GM23338 (cell line): ENCODE measurements at regions not wholly inside any gene's neighbourhood (a gene's known extent, or its start where the extent isn't known, plus 50 kb on each side); places are given as distances from the start of the nearest gene placed in this dataset.

Source experiments
- ATAC-seq: fragments of 200-7000 bp; cut with Tn5 transposase; 3 replicates; pipeline ENCODE4 v1.9.1; 2020
- DNase-seq: peaks from one replicate; pipeline ENCODE4 v3.0.0-alpha.2; 2015; ENCODE audit warnings: low spot score
- H2AFZ ChIP-seq: fragments of 200-600 bp; sonication (generic); 2 replicates; pipeline ENCODE4 v1.8.0; 2016; ENCODE audit warnings: antibody characterized with exemption, mild to moderate bottlenecking, moderate library complexity
- H3F3A ChIP-seq: fragments of 200-600 bp; sonication (generic); replicated peaks from 2 replicates; pipeline ENCODE4 v1.8.0; 2017; ENCODE audit warnings: antibody characterized with exemption, mixed run types, low read depth
- H3K27ac ChIP-seq: fragments of 200-600 bp; sonication (generic); 2 replicates; pipeline ENCODE4 v1.6.1; 2016; ENCODE audit warnings: low read depth
- H3K27me3 ChIP-seq: fragments of 200-600 bp; sonication (generic); 2 replicates; pipeline ENCODE4 v1.8.0; 2016; ENCODE audit warnings: mild to moderate bottlenecking, mixed run types, moderate library complexity; ENCODE audit not compliant: insufficient read depth
- H3K36me3 ChIP-seq: fragments of 200-600 bp; sonication (generic); 2 replicates; pipeline ENCODE4 v1.8.0; 2016; ENCODE audit warnings: mild to moderate bottlenecking; ENCODE audit not compliant: insufficient read depth
- H3K4me1 ChIP-seq: fragments of 200-600 bp; sonication (generic); 2 replicates; pipeline ENCODE4 v1.8.0; 2016; ENCODE audit warnings: mild to moderate bottlenecking, moderate library complexity; ENCODE audit not compliant: insufficient read depth
- H3K4me2 ChIP-seq: fragments of 200-600 bp; sonication (generic); 2 replicates; pipeline ENCODE4 v1.7.1; 2017; ENCODE audit warnings: mixed run types
- H3K4me3 ChIP-seq: fragments of 200-600 bp; sonication (generic); 2 replicates; pipeline ENCODE4 v1.6.1; 2016; ENCODE audit warnings: mixed run types
- H3K79me2 ChIP-seq: fragments of 200-600 bp; sonication (generic); replicated peaks from 2 replicates; pipeline ENCODE4 v1.8.0; 2017; ENCODE audit warnings: mild to moderate bottlenecking; ENCODE audit not compliant: insufficient read depth
- H3K9me2 ChIP-seq: fragments of 200-600 bp; sonication (generic); 2 replicates; pipeline ENCODE4 v1.8.0; 2017; ENCODE audit not compliant: insufficient read depth
- H4K20me1 ChIP-seq: fragments of 200-600 bp; sonication (generic); replicated peaks from 2 replicates; pipeline ENCODE4 v1.8.0; 2017; ENCODE audit warnings: mild to moderate bottlenecking; ENCODE audit not compliant: insufficient read depth
- H3K27ac Mint-ChIP-seq: 2 replicates; pipeline ENCODE4 v1.8.0; 2020; ENCODE audit warnings: inconsistent platforms, mild to moderate bottlenecking, moderate library complexity, mixed read lengths
- H3K27me3 Mint-ChIP-seq: 3 replicates; pipeline ENCODE4 v1.8.0; 2022; ENCODE audit warnings: low read depth, mild to moderate bottlenecking, moderate library complexity, mixed read lengths, inconsistent platforms; ENCODE audit not compliant: insufficient read depth, poor library complexity
- H3K36me3 Mint-ChIP-seq: 3 replicates; pipeline ENCODE4 v1.8.0; 2021; ENCODE audit warnings: low read depth, mild to moderate bottlenecking, inconsistent platforms, moderate library complexity, mixed read lengths
- H3K4me1 Mint-ChIP-seq: 3 replicates; pipeline ENCODE4 v1.8.0; 2020; ENCODE audit warnings: mild to moderate bottlenecking, inconsistent platforms, mixed read lengths
- H3K4me3 Mint-ChIP-seq: 3 replicates; pipeline ENCODE4 v1.8.0; 2021; ENCODE audit warnings: moderate library complexity, mild to moderate bottlenecking, inconsistent platforms, mixed read lengths
- H3K9me3 Mint-ChIP-seq: 3 replicates; pipeline ENCODE4 v1.8.0; 2020; ENCODE audit warnings: moderate library complexity, mild to moderate bottlenecking, inconsistent platforms, mixed read lengths
- CREB1 ChIP-seq: fragments of 250-450 bp; sonication (Bioruptor Pico); IDR thresholded peaks from 2 replicates; pipeline ENCODE4 v1.5.0; 2020; ENCODE audit warnings: low read depth, mild to moderate bottlenecking, moderate library complexity
- EZH2 ChIP-seq: fragments of 200-600 bp; sonication (generic); IDR thresholded peaks from one replicate; pipeline ENCODE4 v1.8.0; 2017; ENCODE audit warnings: antibody characterized with exemption, mild to moderate bottlenecking, low read depth; ENCODE audit not compliant: unreplicated experiment
- ZNF114 ChIP-seq: fragments of 250-450 bp; sonication (Bioruptor Pico); IDR thresholded peaks from 2 replicates; pipeline ENCODE4 v1.5.0; 2020; ENCODE audit warnings: mild to moderate bottlenecking, moderate library complexity
- TF ChIP-seq, protein P1 (sequence below): IDR thresholded peaks from 2 replicates; pipeline ENCODE4 v1.6.1; 2016; ENCODE audit warnings: antibody characterized with exemption
- TF ChIP-seq, protein P2 (sequence below): IDR thresholded peaks from one replicate; pipeline ENCODE4 v1.6.1; 2018; ENCODE audit warnings: antibody characterized with exemption; ENCODE audit not compliant: unreplicated experiment
- TF ChIP-seq, protein P3 (sequence below): fragments of 250-450 bp; sonication (Bioruptor Pico); IDR thresholded peaks from 2 replicates; pipeline ENCODE4 v1.5.0; 2020; ENCODE audit warnings: mild to moderate bottlenecking, moderate library complexity

DNA sequence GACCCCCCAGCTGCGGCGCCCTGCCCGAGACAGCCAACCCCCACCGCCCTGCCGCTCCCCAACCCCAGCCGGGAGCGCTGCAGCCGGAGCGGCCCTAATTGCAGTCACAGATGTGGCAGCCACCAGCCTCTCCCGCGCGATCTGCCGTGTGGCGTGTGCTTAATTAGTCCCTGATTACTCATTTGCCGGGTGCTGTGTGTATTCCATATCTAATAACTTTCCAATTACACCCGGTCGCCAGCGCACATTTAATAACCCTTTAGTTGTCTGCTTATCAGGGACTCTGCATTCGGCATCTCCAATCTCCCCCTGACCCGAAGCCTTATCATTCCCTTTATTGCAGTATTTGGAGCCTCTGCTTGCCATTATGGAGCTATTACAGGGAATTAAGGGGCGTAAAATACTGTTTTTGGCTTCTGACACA is 236.7 kb upstream of the CIBAR2 start:
- H3K4me3 ChIP-seq = no peak overlapping the region

More for the DNA sequence above, 236.7 kb upstream of the CIBAR2 start:
- Histone ChIP-seq H3K9me2 (peaks cover 3% of the 10 kb centered on the region; the same call in 1 of the 2 replicates), H3K79me2 (0 out of 2 replicates have a peak, but pooled peaks cover 2% of the 10 kb centered on the region), H3K4me2 (no peak overlapping the region), H4K20me1 (no peaks in the 10 kb centered on the region; the same call in 1 of the 2 replicates), H3K4me1 (peaks cover 3% of the 10 kb centered on the region), H2AFZ (no peak overlapping the region), H3K27ac (no peak overlapping the region; the same call in 1 of the 2 replicates), H3K36me3 (no peaks in the 10 kb centered on the region), H3F3A (0 out of 2 replicates have a peak, but pooled peaks cover 5% of the 10 kb centered on the region), H3K27me3 (no peaks in the 10 kb centered on the region)
- Mint-ChIP-seq H3K4me1 (peaks cover 31% of the 10 kb centered on the region), H3K27me3 (peaks cover 7% of the 10 kb centered on the region), H3K36me3 (peaks cover 11% of the 10 kb centered on the region), H3K27ac (no peak overlapping the region), H3K4me3 (no peak overlapping the region), H3K9me3 (peaks cover 15% of the 10 kb centered on the region)
- no peak for ATAC-seq
- TF ChIP-seq, protein P1, sequence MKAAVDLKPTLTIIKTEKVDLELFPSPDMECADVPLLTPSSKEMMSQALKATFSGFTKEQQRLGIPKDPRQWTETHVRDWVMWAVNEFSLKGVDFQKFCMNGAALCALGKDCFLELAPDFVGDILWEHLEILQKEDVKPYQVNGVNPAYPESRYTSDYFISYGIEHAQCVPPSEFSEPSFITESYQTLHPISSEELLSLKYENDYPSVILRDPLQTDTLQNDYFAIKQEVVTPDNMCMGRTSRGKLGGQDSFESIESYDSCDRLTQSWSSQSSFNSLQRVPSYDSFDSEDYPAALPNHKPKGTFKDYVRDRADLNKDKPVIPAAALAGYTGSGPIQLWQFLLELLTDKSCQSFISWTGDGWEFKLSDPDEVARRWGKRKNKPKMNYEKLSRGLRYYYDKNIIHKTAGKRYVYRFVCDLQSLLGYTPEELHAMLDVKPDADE = no peak
- TF ChIP-seq, protein P2, sequence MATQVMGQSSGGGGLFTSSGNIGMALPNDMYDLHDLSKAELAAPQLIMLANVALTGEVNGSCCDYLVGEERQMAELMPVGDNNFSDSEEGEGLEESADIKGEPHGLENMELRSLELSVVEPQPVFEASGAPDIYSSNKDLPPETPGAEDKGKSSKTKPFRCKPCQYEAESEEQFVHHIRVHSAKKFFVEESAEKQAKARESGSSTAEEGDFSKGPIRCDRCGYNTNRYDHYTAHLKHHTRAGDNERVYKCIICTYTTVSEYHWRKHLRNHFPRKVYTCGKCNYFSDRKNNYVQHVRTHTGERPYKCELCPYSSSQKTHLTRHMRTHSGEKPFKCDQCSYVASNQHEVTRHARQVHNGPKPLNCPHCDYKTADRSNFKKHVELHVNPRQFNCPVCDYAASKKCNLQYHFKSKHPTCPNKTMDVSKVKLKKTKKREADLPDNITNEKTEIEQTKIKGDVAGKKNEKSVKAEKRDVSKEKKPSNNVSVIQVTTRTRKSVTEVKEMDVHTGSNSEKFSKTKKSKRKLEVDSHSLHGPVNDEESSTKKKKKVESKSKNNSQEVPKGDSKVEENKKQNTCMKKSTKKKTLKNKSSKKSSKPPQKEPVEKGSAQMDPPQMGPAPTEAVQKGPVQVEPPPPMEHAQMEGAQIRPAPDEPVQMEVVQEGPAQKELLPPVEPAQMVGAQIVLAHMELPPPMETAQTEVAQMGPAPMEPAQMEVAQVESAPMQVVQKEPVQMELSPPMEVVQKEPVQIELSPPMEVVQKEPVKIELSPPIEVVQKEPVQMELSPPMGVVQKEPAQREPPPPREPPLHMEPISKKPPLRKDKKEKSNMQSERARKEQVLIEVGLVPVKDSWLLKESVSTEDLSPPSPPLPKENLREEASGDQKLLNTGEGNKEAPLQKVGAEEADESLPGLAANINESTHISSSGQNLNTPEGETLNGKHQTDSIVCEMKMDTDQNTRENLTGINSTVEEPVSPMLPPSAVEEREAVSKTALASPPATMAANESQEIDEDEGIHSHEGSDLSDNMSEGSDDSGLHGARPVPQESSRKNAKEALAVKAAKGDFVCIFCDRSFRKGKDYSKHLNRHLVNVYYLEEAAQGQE = no peak
- TF ChIP-seq ZNF114 (CRISPR knock-in tag) = no peak
- TF ChIP-seq EZH2 = no peak
- TF ChIP-seq, protein P3, sequence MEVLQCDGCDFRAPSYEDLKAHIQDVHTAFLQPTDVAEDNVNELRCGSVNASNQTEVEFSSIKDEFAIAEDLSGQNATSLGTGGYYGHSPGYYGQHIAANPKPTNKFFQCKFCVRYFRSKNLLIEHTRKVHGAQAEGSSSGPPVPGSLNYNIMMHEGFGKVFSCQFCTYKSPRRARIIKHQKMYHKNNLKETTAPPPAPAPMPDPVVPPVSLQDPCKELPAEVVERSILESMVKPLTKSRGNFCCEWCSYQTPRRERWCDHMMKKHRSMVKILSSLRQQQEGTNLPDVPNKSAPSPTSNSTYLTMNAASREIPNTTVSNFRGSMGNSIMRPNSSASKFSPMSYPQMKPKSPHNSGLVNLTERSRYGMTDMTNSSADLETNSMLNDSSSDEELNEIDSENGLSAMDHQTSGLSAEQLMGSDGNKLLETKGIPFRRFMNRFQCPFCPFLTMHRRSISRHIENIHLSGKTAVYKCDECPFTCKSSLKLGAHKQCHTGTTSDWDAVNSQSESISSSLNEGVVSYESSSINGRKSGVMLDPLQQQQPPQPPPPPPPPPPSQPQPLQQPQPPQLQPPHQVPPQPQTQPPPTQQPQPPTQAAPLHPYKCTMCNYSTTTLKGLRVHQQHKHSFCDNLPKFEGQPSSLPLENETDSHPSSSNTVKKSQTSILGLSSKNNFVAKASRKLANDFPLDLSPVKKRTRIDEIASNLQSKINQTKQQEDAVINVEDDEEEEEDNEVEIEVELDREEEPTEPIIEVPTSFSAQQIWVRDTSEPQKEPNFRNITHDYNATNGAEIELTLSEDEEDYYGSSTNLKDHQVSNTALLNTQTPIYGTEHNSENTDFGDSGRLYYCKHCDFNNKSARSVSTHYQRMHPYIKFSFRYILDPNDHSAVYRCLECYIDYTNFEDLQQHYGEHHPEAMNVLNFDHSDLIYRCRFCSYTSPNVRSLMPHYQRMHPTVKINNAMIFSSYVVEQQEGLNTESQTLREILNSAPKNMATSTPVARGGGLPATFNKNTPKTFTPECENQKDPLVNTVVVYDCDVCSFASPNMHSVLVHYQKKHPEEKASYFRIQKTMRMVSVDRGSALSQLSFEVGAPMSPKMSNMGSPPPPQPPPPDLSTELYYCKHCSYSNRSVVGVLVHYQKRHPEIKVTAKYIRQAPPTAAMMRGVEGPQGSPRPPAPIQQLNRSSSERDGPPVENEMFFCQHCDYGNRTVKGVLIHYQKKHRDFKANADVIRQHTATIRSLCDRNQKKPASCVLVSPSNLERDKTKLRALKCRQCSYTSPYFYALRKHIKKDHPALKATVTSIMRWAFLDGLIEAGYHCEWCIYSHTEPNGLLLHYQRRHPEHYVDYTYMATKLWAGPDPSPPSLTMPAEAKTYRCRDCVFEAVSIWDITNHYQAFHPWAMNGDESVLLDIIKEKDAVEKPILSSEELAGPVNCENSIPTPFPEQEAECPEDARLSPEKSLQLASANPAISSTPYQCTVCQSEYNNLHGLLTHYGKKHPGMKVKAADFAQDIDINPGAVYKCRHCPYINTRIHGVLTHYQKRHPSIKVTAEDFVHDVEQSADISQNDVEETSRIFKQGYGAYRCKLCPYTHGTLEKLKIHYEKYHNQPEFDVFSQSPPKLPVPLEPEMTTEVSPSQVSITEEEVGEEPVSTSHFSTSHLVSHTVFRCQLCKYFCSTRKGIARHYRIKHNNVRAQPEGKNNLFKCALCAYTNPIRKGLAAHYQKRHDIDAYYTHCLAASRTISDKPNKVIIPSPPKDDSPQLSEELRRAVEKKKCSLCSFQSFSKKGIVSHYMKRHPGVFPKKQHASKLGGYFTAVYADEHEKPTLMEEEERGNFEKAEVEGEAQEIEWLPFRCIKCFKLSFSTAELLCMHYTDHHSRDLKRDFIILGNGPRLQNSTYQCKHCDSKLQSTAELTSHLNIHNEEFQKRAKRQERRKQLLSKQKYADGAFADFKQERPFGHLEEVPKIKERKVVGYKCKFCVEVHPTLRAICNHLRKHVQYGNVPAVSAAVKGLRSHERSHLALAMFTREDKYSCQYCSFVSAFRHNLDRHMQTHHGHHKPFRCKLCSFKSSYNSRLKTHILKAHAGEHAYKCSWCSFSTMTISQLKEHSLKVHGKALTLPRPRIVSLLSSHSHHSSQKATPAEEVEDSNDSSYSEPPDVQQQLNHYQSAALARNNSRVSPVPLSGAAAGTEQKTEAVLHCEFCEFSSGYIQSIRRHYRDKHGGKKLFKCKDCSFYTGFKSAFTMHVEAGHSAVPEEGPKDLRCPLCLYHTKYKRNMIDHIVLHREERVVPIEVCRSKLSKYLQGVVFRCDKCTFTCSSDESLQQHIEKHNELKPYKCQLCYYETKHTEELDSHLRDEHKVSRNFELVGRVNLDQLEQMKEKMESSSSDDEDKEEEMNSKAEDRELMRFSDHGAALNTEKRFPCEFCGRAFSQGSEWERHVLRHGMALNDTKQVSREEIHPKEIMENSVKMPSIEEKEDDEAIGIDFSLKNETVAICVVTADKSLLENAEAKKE = no peak
- TF ChIP-seq CREB1 (CRISPR knock-in tag) = no peak
- DNase-seq = no peak
